ENCODE measurements at regions not wholly inside any gene's neighbourhood (a gene's known extent, or its start where the extent isn't known, plus 50 kb on each side); places are given as distances from the start of the nearest gene placed in this dataset.
A peak's percentile ranks its signal among the peaks of the same experiment; 100 is the strongest.

- Histone ChIP-seq H3K4ac (ENCODE audit: low read length) (no peak overlapping the region), H3K36me3 (replicated peaks in 1 of 2; ENCODE audit: control insufficient read depth in 2 of 2, insufficient read depth in 2 of 2, low read length in 2 of 2) (no peaks in the 10 kb centered on the region), H2BK12ac (ENCODE audit: low read length) (no peak overlapping the region), H2BK15ac (ENCODE audit: low read length) (no peak overlapping the region), H3K4me1 (ENCODE audit: control insufficient read depth in 2 of 2, insufficient read depth in 1 of 2, low read depth in 1 of 2, low read length in 2 of 2) (peaks cover 0 to 11% of the 10 kb centered on the region in 2 donors), H2BK120ac (ENCODE audit: low read depth, low read length) (no peak overlapping the region), H2BK5ac (ENCODE audit: low read length) (no peak overlapping the region), H3K79me1 (ENCODE audit: low read depth, low read length) (no peaks in the 10 kb centered on the region), H3K4me3 (ENCODE audit: low read length in 2 of 2) (no peak overlapping the region), H4K8ac (ENCODE audit: low read depth, low read length) (no peak overlapping the region), H3K14ac (ENCODE audit: low read length) (no peak overlapping the region), H3K9ac (ENCODE audit: low read depth, low read length, poor library complexity) (no peak overlapping the region), H3K4me2 (ENCODE audit: insufficient read depth, low read length, poor library complexity, severe bottlenecking) (no peak overlapping the region), H3K27me3 (ENCODE audit: control insufficient read depth in 3 of 3, insufficient read depth in 3 of 3, low read depth in 1 of 3, low read length in 3 of 3) (no peaks in the 10 kb centered on the region), H3K23ac (ENCODE audit: low read depth, low read length, poor library complexity) (no peak overlapping the region), H3K9me3 (replicated peaks in 1 of 2; ENCODE audit: control insufficient read depth in 2 of 2, insufficient read depth in 1 of 2, low read depth in 1 of 2, low read length in 2 of 2) (peaks cover 7 to 9% of the 10 kb centered on the region in 2 donors), H3K18ac (ENCODE audit: low read length) (no peak overlapping the region), H2AFZ (ENCODE audit: low read length) (peak overlapping the region; percentile 73), H4K91ac (ENCODE audit: low read depth, low read length, poor library complexity) (no peak overlapping the region), H3K27ac (replicated peaks; ENCODE audit: low read length) (no peak overlapping the region), H2AK5ac (ENCODE audit: low read depth, low read length) (no peak overlapping the region)
- no CpG with 5 or more reads among the region's 7 CpGs for WGBS, 2 donors (ENCODE audit: extremely low coverage in 2 of 2, insufficient read length in 2 of 2, insufficient replicate concordance in 1 of 2)
- DNase-seq (ENCODE audit: low spot score), result no peak
Observed at GRCh38 chr2:54370405-54371104, 85.6 kb upstream of the SPTBN1 start.

- Histone ChIP-seq H3K27me3 (ENCODE audit: control insufficient read depth in 3 of 3, insufficient read depth in 3 of 3, low read depth in 1 of 3, low read length in 3 of 3) (no peaks in the 10 kb centered on the region), H3K4me1 (ENCODE audit: control insufficient read depth in 2 of 2, insufficient read depth in 1 of 2, low read depth in 1 of 2, low read length in 2 of 2) (peaks cover 0 to 11% of the 10 kb centered on the region in 2 donors), H3K9me3 (replicated peaks in 1 of 2; ENCODE audit: control insufficient read depth in 2 of 2, insufficient read depth in 1 of 2, low read depth in 1 of 2, low read length in 2 of 2) (peaks cover 1 to 7% of the 10 kb centered on the region in 2 donors), H3K14ac (ENCODE audit: low read length) (no peak overlapping the region), H2BK120ac (ENCODE audit: low read depth, low read length) (no peak overlapping the region), H4K8ac (ENCODE audit: low read depth, low read length) (no peak overlapping the region), H3K27ac (replicated peaks; ENCODE audit: low read length) (no peak overlapping the region), H2BK5ac (ENCODE audit: low read length) (no peak overlapping the region), H3K36me3 (replicated peaks in 1 of 2; ENCODE audit: control insufficient read depth in 2 of 2, insufficient read depth in 2 of 2, low read length in 2 of 2) (no peaks in the 10 kb centered on the region), H3K4ac (ENCODE audit: low read length) (no peak overlapping the region), H2BK12ac (ENCODE audit: low read length) (no peak overlapping the region), H2BK15ac (ENCODE audit: low read length) (no peak overlapping the region), H2AFZ (ENCODE audit: low read length) (peak overlapping the region; percentile 73), H3K18ac (ENCODE audit: low read length) (no peak overlapping the region), H2AK5ac (ENCODE audit: low read depth, low read length) (no peak overlapping the region), H3K79me1 (ENCODE audit: low read depth, low read length) (no peaks in the 10 kb centered on the region), H3K4me3 (ENCODE audit: low read length in 2 of 2) (no peak overlapping the region), H3K23ac (ENCODE audit: low read depth, low read length, poor library complexity) (no peak overlapping the region), H3K4me2 (ENCODE audit: insufficient read depth, low read length, poor library complexity, severe bottlenecking) (no peak overlapping the region), H3K9ac (ENCODE audit: low read depth, low read length, poor library complexity) (no peak overlapping the region), H4K91ac (ENCODE audit: low read depth, low read length, poor library complexity) (no peak overlapping the region)
- no CpG with 5 or more reads among the region's 7 CpGs for WGBS, 2 donors (ENCODE audit: extremely low coverage in 2 of 2, insufficient read length in 2 of 2, insufficient replicate concordance in 1 of 2)
- DNase-seq (ENCODE audit: low spot score), result no peak
Observed at GRCh38 chr2:54371460-54372065, 84.6 kb upstream of the SPTBN1 start.

- no peaks in the 10 kb centered on the region for H3K27me3 ChIP-seq (ENCODE audit: control insufficient read depth in 3 of 3, insufficient read depth in 3 of 3, low read depth in 1 of 3, low read length in 3 of 3)
- H2BK120ac ChIP-seq (ENCODE audit: low read depth, low read length), result no peak overlapping the region
- H3K4me3 ChIP-seq (ENCODE audit: low read length in 2 of 2), result no peak overlapping the region
- H4K91ac ChIP-seq (ENCODE audit: low read depth, low read length, poor library complexity), result no peak overlapping the region
- H3K79me1 ChIP-seq (ENCODE audit: low read depth, low read length), result no peaks in the 10 kb centered on the region
- no peak overlapping the region for H3K14ac ChIP-seq (ENCODE audit: low read length)
- H2BK5ac ChIP-seq (ENCODE audit: low read length), result no peak overlapping the region
- no peak overlapping the region for H3K27ac ChIP-seq (replicated peaks; ENCODE audit: low read length)
- H3K23ac ChIP-seq (ENCODE audit: low read depth, low read length, poor library complexity), result no peak overlapping the region
- H3K4ac ChIP-seq (ENCODE audit: low read length), result no peak overlapping the region
- no peak overlapping the region for H3K4me2 ChIP-seq (ENCODE audit: insufficient read depth, low read length, poor library complexity, severe bottlenecking)
- DNase-seq (ENCODE audit: low spot score), result no peak
- H3K9ac ChIP-seq (ENCODE audit: low read depth, low read length, poor library complexity), result no peak overlapping the region
- H2AFZ ChIP-seq (ENCODE audit: low read length), result no peak overlapping the region
- H2AK5ac ChIP-seq (ENCODE audit: low read depth, low read length), result no peak overlapping the region
- no CpG with 5 or more reads among the region's 4 CpGs for WGBS, 2 donors (ENCODE audit: extremely low coverage in 2 of 2, insufficient read length in 2 of 2, insufficient replicate concordance in 1 of 2)
- H4K8ac ChIP-seq (ENCODE audit: low read depth, low read length), result no peak overlapping the region
- no peak overlapping the region for H2BK12ac ChIP-seq (ENCODE audit: low read length)
- no peaks in the 10 kb centered on the region for H3K36me3 ChIP-seq (replicated peaks in 1 of 2; ENCODE audit: control insufficient read depth in 2 of 2, insufficient read depth in 2 of 2, low read length in 2 of 2)
- H3K9me3 ChIP-seq (replicated peaks in 1 of 2; ENCODE audit: control insufficient read depth in 2 of 2, insufficient read depth in 1 of 2, low read depth in 1 of 2, low read length in 2 of 2), result peaks cover 0 to 7% of the 10 kb centered on the region in 2 donors
- H3K4me1 ChIP-seq (ENCODE audit: control insufficient read depth in 2 of 2, insufficient read depth in 1 of 2, low read depth in 1 of 2, low read length in 2 of 2), result peaks cover 0 to 11% of the 10 kb centered on the region in 2 donors
- H2BK15ac ChIP-seq (ENCODE audit: low read length), result no peak overlapping the region
- no peak overlapping the region for H3K18ac ChIP-seq (ENCODE audit: low read length)
Observed at GRCh38 chr2:54372361-54372760, 83.8 kb upstream of the SPTBN1 start.

- Histone ChIP-seq H2BK120ac (ENCODE audit: low read depth, low read length) (no peak overlapping the region), H3K79me1 (ENCODE audit: low read depth, low read length) (no peaks in the 10 kb centered on the region), H4K8ac (ENCODE audit: low read depth, low read length) (no peak overlapping the region), H2BK15ac (ENCODE audit: low read length) (no peak overlapping the region), H3K36me3 (replicated peaks in 1 of 2; ENCODE audit: control insufficient read depth in 2 of 2, insufficient read depth in 2 of 2, low read length in 2 of 2) (no peaks in the 10 kb centered on the region), H3K27me3 (ENCODE audit: control insufficient read depth in 3 of 3, insufficient read depth in 3 of 3, low read depth in 1 of 3, low read length in 3 of 3) (no peaks in the 10 kb centered on the region), H3K14ac (ENCODE audit: low read length) (no peak overlapping the region), H3K4ac (ENCODE audit: low read length) (no peak overlapping the region), H3K23ac (ENCODE audit: low read depth, low read length, poor library complexity) (no peak overlapping the region), H4K91ac (ENCODE audit: low read depth, low read length, poor library complexity) (no peak overlapping the region), H2AFZ (ENCODE audit: low read length) (no peak overlapping the region), H3K9me3 (replicated peaks in 1 of 2; ENCODE audit: control insufficient read depth in 2 of 2, insufficient read depth in 1 of 2, low read depth in 1 of 2, low read length in 2 of 2) (peaks cover 0 to 1% of the 10 kb centered on the region in 2 donors), H3K4me1 (ENCODE audit: control insufficient read depth in 2 of 2, insufficient read depth in 1 of 2, low read depth in 1 of 2, low read length in 2 of 2) (peaks cover 3 to 11% of the 10 kb centered on the region in 2 donors), H2AK5ac (ENCODE audit: low read depth, low read length) (no peak overlapping the region), H3K9ac (ENCODE audit: low read depth, low read length, poor library complexity) (no peak overlapping the region), H3K18ac (ENCODE audit: low read length) (no peak overlapping the region), H3K4me2 (ENCODE audit: insufficient read depth, low read length, poor library complexity, severe bottlenecking) (no peak overlapping the region), H2BK12ac (ENCODE audit: low read length) (no peak overlapping the region), H3K27ac (replicated peaks; ENCODE audit: low read length) (no peak overlapping the region), H2BK5ac (ENCODE audit: low read length) (no peak overlapping the region), H3K4me3 (ENCODE audit: low read length in 2 of 2) (no peak overlapping the region)
- no peak for DNase-seq (ENCODE audit: low spot score)
- WGBS, 2 donors (ENCODE audit: extremely low coverage in 2 of 2, insufficient read length in 2 of 2, insufficient replicate concordance in 1 of 2), result no CpG with 5 or more reads among the region's 3 CpGs
Observed at GRCh38 chr2:54373855-54374254, 82.3 kb upstream of the SPTBN1 start.

Data from neuronal stem cell (in vitro differentiated cells).